Suppressor macrophage (primary cell): ENCODE measurements at regions not wholly inside any gene's neighbourhood (a gene's known extent, or its start where the extent isn't known, plus 50 kb on each side); places are given as distances from the start of the nearest gene placed in this dataset.
"Not testable (repeated sequence)": the region's sequence is repeated elsewhere in the genome, so short reads cannot be mapped to it uniquely, and the experiment has no call there.

Source experiments
- DNase-seq, 4 experiments: peaks; one replicate each; pipeline ENCODE4 v3.0.0-alpha.2; 2020 to 2022

DNA sequence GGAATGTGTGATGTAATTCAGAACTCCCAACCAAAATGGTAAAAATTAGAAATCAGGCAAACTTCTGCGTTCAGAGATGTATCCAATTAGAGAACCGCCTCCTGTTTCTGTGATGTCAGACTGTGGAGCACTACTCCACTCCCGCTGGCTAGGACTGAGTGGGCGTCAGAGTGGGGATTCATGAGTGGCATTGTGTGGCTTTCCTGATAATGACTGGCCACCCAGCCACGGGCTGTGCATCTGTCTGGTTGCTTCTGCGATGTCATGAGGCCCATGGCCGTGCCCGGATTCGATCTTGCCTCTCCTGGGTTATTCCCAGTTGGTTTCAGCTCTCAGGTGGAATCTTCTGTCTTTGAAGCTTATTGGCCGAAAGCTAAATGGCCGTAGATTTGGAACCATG is 87.1 kb upstream of the KCNA1 start:
- no peak for DNase-seq

DNA sequence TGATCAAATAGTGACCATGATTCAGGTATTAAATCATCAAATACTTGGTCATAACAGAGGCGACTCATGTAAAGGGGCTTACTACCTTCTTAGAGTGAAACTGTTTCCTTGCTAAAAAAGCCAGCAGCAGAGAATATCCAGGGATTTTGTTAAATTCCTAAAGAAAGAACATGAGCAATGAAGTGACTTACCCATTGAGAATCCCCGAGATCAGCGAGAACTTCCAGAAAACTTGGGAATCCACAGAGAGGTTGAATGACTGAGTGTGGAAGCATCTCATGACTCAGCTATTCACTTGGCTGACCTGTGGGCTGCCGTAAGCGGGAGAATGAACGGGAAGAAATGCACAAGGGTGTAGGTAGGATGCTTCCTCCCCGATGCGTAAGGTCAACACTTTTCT is 85.3 kb upstream of the KCNA1 start:
- DNase-seq: no peak

DNA sequence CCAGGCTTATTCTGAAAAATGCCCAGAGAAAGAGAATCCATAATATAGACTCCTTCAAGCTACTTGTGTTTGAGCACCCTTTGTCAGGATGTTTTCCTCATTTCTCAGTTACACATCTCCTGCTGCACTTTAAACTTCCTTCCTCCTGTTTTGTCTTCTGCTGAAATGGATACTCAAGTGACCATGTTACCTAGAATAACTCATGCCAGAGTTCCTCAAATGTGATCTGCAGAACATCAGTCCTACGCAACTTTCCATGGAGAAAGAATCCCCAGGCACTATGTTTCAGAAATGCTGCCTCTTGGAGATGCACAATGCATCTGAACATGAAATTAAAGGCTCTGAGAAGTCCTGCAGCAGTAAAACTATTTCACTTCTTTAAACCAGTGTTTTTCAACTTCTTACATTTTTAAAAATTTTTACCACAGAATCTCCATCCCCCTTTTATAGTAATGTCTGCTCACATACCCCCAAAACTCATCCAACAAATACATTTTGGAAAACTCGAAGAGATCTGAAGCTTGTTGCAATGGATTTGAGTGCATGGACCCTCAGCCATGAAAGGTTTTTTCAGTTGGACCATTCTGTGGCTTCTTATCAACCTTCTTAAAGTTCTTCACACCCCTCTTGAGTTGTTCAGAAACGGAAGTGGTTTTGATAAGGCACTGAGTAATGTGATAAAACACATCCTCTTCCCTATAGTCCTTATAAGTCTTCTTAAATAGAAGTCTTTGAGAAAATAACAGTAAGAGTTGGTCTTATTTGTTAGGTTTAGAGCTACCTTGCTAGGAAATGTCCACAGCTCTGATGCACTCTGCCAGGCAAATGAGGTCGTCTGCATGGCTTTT is 84.5 kb upstream of the KCNA1 start:
- peak; percentile 11 to 66 (median 46) for DNase-seq

DNA sequence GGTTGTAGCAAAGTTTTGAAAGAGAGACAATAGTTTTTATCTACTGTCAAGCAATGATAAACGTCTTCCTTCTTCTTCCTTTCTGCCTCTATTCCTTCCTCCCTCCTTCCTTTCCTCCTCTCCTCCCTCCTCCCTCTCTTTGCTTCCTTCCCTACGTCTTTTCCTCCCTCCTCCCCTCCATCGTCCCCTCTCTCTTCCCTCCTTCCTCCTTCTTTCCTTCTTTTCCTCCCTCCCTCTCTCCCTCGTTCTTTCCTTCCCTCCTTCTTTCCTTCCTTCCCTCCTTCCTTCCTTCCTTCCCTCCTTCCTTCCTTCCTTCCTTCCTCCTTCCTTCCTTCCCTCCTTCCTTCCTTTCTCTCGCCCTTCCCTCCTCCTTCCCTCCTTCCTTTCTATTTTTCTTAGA is 82.8 kb upstream of the KCNA1 start:
- DNase-seq: no peak

DNA sequence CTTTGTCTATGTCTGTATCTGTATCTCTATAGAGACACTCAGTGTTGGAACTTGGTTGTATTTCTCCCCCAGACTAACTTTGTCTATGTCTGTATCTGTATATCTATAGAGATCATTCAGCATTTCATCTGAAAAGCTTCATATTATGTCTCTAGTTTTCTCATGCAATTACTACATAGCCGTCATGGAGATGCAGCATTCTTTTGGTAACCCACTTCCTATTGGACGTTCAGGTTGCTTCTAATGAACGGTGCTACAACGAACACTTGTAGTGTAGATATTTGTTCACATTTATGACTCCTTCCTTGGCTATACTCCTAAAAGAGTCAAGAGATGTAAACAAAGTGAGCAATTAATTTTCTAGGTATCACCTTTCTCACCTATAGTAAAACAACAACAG is 81.5 kb upstream of the KCNA1 start:
- DNase-seq: no peak

DNA sequence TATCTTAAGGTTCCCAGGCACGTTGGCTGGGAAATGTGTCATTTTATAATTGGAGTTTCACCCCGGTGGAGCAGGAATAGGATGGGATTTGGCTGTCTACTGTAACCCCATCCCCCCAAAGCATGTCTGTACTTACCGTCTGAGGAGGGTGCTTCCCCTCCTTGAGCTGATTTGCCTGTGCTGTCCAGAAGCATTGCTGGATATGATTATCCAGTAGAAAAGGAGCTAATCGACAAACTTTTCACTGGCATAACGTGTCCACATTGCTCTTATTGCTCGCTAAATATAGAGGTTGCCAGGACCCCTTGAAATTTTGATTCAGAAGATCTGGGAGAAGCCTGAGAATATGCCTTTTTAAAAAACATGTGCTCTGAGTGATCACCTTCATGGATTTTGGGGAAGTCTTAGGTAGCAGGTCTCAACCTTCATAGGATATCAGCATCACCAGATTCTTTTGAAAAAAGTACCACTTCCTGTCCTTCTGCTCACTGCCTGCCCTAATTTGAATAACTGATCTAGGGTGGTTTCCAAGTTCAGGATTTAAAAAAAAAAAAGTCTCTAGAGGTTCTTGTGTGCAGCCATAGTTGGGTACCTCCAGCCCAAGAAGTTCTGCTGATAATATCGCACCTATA is 80.4 kb upstream of the KCNA1 start:
- DNase-seq: no peak

DNA sequence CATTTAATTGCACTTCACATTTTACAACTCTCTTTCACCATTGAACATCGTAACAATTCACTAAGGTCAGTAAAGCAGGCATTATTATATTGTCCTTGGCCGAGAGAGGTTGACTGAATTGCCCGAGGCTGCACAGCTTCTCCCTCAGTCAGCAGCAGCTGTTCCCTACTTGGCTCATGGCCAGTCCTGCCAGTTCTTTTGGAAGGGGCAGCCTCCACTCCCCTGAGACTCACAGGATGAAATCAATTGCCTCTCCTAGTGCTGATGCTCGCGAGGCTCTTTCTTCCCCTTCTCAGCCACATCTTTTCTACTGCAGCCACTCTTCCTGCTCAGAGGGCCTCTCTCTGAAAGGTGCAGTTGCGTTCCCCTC is 79.9 kb upstream of the KCNA1 start:
- DNase-seq: no peak

DNA sequence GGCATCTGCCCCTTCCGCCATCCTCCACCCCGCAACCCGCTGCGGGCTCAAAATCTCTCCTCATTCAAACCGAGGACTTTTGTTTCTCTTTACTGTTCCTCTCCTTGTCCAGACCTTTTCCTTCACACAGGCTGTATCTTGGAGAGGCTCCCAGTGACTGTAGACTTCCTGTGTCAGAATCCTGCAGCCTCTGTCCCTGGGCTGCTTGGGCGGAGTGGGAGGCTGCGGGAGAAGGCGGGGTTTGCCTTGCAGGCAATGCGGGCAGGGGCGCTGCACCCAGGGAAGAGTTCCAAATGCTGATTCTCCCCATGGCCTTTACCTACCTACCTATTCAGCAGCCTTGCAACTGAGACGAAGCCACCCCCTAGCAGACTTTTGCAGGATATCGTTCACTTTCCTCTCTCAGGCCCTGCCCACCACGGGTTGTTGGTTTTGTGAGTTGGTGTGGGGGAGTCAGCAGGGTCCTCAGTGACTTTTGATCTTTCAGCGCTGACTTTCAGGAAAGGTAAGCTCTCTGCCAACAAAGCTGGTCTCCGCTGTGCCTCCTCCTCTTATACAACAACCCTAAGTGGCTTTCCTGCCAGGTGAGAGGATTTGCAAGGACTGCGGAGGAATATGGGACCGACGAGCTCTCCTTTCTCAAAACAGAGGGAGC is 79.0 kb upstream of the KCNA1 start:
- DNase-seq: no peak

DNA sequence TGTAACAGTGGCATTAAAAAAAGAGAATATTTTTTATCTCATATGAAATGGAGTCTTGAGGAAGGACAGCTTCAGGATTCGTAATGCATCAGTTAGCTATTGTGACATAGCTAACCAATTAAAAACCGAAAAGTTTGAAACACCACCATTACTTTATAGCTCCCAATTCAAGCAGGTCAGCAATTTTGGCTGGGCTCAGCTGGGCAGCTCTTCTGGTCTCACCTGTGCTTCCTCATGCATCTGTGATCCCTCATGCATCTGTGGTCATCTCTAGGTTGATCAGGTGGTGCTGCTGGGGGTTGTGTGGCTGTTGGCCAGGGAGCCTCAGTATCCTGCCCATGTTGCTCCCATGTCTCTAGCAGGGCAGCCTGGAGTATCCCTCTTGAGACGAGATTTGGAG is 76.7 kb upstream of the KCNA1 start:
- no peak for DNase-seq

DNA sequence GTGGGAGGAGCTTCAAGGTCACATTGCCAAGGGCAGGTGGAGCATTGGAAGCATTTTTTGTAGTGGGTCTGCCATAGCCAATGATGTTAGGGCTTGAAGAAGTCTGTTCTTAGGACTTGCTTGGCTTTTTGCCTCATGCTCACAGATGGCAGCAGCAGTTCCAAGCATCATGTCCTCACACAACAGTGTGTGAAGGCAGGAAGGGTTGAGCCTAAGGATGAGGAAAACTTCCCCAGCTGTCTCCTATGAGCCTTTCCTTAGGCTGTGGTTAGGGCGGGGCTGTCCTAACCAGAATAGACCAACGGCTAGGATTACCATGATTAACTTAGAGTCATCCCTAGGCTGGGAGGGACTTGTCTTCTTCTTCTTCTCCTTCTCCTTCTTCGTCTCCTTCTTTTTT is 76.2 kb upstream of the KCNA1 start:
- no peak for DNase-seq

DNA sequence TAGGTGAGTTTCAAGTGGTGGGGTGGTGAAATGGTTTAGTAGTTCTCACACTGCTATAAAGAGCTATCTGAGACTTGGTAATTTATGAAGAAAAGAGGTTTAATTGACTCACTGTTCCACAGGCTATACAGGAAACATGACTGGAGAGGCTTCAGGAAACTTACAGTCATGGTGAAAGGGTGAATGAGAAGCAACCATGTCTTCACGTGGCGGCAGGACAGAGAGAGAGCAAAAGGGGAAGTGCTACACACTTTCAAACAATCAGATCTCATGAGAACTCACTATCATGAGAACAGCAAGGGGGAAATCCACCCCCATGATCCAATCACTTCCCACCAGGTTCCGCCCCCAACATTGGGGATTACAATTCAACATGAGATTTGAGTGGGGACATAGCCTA is 67.3 kb upstream of the KCNA1 start:
- not testable (repeated sequence) for DNase-seq

DNA sequence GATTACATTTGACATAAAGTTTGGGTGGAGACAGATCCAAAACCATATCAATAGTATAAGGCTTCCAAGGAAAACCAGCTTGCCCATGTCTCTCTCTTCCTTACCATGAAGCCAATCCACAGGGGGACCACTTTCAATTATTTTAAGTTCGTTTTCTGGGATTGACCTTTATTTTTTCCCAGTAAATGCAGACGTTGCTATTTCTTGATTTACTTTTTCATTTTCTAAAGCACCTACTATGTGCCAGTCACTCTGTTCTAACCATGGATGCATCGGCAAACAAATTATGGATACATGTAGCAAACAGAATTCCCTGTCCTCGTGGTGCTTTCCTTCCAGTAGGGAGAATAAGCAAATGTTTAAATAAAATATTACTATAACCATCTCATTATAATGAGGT is 65.8 kb upstream of the KCNA1 start:
- DNase-seq: no peak

DNA sequence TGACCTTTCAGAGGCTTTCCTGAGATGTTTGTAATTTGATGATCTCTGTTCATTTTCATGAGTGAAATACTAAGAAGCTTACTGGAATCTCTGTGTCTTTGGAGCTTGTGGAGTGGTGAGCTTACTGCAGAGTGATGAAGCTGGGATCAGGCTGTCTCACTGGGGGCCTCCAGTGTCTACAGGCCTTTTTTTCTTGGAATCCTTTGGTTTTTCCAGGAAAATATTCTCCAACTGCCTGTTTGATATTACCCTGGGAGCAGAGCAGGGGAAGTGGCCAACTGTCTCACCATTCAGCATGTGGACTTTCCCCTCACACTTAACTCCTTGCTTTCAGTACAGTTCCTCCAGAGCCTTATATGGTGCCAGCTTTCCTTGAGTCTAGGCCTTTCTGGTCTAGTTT is 62.0 kb upstream of the KCNA1 start:
- no peak for DNase-seq

DNA sequence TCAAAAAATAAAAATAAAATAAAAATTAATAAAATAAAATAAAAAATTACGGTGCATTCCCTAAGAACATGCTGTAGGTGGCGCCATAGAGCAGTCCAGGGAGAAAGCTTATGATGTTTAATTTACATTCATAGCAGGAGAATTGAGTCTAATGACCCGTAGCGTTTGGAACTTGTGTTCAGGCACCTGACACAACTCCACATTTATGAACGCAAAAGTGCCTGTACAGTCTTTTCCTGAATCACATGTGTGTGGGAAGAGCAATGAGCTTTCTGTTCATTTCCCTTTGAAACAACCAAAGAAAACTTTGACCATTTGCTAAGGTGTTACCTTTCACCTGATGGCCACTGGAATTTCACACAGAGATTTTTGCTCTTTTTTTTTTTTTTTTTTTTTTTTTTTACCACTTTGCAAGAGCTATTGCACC is 60.6 kb upstream of the KCNA1 start:
- peak; percentile 27 to 60 (median 40) for DNase-seq

DNA sequence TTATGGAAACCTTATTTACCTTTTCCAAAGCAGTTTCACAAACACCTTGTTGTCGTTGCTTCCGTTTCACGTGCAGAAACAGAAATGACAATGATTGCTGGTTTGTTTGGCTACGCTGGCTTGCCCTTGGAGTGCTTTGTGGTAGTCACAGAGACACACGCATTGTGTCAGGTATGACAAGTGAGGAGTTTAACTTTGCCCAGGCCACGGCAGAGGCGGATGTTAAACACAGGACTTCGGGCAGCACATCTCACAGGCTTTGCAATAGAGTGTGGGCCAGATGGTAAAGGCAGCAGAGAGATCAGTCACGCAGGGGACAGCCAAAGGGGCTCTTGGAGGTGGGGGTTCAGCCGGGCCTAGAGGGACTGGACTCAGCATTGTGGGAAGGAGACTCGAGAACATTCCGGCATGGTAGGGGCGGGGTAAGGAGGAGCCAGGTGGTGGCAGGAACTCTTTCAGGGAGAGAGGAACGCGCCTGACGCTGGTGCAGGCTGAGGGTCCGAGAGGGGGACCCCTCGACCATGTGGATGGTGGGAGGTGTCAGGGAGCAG is 59.8 kb upstream of the KCNA1 start:
- no peak for DNase-seq

DNA sequence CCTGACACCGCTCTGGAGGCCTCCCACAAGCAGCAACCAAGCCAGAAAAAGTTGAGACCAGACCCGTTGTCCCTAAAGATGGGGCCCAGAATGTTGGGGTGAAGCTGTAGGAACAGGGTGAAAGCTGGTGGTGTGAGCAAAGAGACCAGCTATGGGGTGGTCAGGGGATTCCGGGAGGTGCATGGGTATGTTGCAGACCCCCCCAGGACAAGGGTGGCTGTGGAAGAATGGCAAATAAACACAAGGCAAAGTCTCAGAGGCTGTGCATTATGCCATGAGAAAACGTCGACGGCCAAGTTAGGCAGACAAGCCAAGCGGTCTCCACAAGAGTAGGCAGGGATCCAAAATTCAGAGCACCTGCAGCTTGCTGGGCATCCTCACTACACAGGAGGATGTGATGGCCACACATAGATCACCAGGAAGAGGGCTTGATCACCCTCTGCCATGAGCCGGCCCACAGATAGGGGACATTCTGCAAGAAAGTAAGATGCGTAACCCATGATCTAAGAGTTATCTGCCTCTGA is 58.8 kb upstream of the KCNA1 start:
- no peak for DNase-seq

DNA sequence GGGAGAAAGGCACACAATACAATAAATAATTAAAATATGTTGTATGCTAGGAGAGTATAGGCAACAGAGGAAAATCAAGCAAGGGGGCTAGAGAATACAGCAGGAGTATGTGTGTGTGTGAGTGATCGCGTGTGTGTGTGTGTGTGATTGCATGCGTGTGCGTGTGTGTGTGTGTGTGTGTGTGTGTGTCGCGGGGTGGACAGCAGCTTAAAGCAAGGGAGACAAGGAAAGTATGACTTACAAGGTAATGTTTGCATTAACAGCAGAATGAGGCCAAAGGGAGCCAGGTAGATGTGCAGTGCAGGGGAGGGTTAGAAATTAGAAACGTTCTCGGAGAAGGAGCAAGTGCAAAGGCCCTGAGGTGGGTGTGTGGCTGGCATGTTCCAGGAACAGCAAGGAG is 57.4 kb upstream of the KCNA1 start:
- DNase-seq: no peak

DNA sequence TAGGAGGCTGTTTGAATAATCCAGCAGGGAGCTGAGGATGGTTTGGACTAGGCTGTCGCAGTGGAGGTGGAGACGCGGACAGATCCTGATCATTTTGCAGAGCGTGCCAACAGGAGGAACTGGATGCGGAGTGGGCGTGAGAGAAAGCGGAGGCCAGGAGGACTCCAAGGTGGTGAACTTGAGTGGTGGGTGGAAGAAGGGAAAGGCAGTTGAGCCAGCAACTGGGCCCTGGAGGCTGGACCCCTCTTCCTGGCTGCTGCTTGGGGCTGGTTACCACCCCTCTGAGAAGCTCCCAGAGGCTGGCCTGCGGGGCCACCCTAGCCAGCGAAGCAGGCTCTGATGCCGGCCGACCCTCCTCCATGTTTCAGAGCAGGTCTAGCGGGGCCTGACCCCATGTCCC is 56.8 kb upstream of the KCNA1 start:
- DNase-seq: no peak

DNA sequence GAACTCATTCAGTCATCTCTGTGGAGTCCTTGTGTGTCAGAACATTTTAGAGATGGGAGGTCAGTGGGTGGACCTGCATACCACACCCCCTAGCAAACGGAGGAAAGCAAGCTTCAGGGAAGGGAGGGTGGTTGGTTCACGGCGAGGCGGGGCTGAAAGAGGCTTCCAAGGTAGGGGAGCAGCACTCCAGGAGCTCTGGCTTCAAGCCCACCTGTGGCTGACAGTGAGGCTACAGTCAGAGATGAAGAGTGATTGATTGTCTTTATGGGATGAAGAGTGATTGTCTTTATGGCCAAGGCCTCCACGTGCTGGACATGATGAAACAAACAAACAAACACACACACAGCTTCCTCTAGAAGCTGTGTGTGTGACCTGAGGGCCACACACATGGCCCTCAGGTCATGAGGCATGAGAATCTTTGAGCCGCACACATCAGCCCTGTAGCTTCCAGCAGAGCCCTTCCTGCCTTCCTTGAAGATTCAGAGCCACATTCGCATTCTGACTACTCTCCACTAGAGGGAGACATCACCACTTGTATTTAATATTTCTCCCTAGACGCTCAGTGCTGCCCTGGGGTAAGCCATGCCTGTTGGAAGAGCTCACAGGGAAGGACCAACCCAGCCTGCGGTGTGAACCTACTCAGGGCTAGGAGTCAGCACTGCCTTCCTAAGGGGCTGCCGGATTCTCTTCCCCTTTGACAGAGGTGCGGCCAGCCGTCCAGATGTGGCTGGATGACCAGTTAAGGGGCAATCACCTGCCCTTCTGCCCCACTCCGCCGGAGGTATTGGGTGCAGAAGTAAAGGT is 54.4 kb upstream of the KCNA1 start:
- DNase-seq: peak; percentile 79 to 87 (median 82)

DNA sequence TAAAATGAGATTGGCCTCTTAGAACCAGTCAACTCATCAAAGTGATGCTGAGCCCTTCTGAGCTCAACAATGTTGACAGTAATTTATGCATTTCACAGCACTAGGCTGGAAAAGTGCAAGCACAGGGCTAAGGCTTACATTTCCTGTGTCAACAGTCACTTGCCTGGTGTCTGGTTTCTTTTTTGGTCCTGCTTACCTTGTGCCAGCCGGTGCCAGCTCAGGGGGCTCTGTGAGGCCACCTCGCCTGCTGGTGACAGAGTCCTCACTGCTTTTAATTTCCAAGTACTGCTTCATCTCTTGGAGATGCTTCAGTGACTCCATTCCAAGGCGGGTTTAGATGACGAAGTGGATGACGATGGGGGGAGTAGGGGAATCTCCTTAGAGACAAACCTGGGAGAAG is 53.1 kb upstream of the KCNA1 start:
- no peak for DNase-seq

DNA sequence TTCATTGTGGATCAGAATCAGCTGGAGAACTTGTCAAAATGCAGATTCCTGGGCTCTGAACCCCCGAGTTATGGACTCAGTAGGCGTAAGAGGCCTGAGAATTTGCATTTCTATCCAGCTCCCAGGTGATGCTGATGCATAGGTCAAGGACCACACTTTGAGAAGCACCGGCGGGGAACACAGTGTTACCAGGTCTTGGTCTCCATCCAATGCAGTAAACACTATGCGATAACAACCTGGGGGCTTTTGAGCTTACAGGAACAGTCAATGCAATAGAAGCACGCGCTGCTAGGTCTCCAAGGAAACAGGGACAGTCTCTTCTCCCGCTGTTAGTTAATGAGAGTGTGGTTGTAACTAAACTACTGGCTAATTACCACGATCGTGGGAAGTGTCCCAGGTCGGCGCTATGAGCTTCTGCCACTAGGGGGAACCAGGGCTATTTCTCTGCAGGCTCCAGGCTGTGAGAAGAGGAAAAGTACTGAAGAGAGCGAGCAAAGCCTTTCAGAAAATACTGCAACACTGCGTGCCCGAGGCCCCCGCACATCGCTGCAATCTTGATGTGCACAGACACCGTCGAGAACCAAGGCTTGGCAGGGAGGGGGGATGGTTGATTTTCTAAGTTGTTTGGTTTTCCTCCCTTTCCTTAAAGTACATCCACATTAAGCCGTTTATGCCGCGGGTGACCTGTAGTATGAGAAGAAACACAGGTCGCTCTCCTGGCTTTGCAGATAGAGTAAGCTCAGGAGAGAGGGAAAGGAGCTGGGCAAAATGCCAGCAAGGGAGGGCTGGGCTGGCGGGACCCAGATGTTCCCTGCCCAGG is 52.0 kb upstream of the KCNA1 start:
- peak; percentile 69 to 82 (median 75) for DNase-seq

DNA sequence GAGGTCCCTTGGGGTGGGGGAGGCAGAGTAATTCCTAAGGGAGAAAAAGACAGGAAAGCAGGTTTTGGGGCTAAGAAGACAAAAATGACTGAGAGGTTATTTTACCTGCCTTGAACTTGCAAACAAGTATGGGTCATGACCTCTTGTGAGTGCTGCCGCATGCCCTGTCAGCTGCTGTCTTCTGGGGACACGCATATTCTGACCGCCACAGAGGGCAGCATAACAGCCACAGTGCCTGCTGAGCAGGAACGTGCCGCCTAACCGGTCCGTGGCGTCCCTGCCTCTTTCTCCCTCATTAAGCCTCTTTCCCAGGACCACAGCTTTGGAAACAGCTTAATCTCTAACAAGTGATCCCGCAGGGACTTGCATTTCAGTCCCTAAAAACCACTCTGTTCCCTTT is 51.3 kb upstream of the KCNA1 start:
- DNase-seq: peak in 2 of 4 experiments; percentile 5 to 29
